ENCODE measurements at regions not wholly inside any gene's neighbourhood (a gene's known extent, or its start where the extent isn't known, plus 50 kb on each side); places are given as distances from the start of the nearest gene placed in this dataset.

- no peak overlapping the region for H2AFZ ChIP-seq (replicated peaks; ENCODE audit: low read length, poor library complexity)
- H3K14ac ChIP-seq (replicated peaks; ENCODE audit: low read depth, low read length): no peak overlapping the region
- no peak overlapping the region for H2AK5ac ChIP-seq (ENCODE audit: low read depth, low read length)
- in situ Hi-C loops (cut with MboI; ENCODE audit: low sequenced_read_pairs) (loop anchor here (25.0 kb wide), 1 partner anchor 657 kb away; no protein-coding TSS in a partner anchor), dilution Hi-C loops (cut with HindIII; ENCODE audit: low sequenced_read_pairs, unreplicated experiment) (no loop called here), intact Hi-C loops (cut with micrococcal nuclease) (no loop called here)
- H2BK15ac ChIP-seq (ENCODE audit: low read depth, low read length): no peak overlapping the region
- H3K9me1 ChIP-seq (ENCODE audit: insufficient read depth, low read length): no peaks in the 10 kb centered on the region
- TF ChIP-seq RAD21 (IDR thresholded peaks at IDR 0.05; ENCODE audit: low read length) (no peak), ELK1 (IDR thresholded peaks at IDR 0.05; ENCODE audit: borderline replicate concordance, low read depth, low read length) (no peak), MAFK (IDR thresholded peaks at IDR 0.05; ENCODE audit: low read depth, low read length) (no peak), POLR2A (IDR thresholded peaks at IDR 0.05; ENCODE audit: low read depth, low read length) (no peak), RFX5 (IDR thresholded peaks at IDR 0.05; ENCODE audit: low read depth, low read length) (no peak), MAZ (IDR thresholded peaks at IDR 0.05; ENCODE audit: borderline replicate concordance, low read depth, low read length) (no peak), BHLHE40 (IDR thresholded peaks at IDR 0.05; ENCODE audit: low read depth, low read length) (no peak), RCOR1 (IDR thresholded peaks at IDR 0.05; ENCODE audit: insufficient replicate concordance, low read length) (no peak), NFE2L2 (IDR thresholded peaks at IDR 0.05; ENCODE audit: low read depth, low read length) (no peak), CEBPB (IDR thresholded peaks at IDR 0.05; ENCODE audit: low read depth, low read length) (no peak), CHD1 (IDR thresholded peaks at IDR 0.05; ENCODE audit: low read depth, low read length) (no peak), FOS (IDR thresholded peaks at IDR 0.05; ENCODE audit: low read depth, low read length) (no peak), MXI1 (IDR thresholded peaks at IDR 0.05; ENCODE audit: borderline replicate concordance, low read depth, low read length) (no peak)
- TF ChIP-seq, protein P1, sequence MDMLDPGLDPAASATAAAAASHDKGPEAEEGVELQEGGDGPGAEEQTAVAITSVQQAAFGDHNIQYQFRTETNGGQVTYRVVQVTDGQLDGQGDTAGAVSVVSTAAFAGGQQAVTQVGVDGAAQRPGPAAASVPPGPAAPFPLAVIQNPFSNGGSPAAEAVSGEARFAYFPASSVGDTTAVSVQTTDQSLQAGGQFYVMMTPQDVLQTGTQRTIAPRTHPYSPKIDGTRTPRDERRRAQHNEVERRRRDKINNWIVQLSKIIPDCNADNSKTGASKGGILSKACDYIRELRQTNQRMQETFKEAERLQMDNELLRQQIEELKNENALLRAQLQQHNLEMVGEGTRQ (IDR thresholded peaks at IDR 0.05; ENCODE audit: low read depth, low read length): no peak
- TF ChIP-seq, protein P2, sequence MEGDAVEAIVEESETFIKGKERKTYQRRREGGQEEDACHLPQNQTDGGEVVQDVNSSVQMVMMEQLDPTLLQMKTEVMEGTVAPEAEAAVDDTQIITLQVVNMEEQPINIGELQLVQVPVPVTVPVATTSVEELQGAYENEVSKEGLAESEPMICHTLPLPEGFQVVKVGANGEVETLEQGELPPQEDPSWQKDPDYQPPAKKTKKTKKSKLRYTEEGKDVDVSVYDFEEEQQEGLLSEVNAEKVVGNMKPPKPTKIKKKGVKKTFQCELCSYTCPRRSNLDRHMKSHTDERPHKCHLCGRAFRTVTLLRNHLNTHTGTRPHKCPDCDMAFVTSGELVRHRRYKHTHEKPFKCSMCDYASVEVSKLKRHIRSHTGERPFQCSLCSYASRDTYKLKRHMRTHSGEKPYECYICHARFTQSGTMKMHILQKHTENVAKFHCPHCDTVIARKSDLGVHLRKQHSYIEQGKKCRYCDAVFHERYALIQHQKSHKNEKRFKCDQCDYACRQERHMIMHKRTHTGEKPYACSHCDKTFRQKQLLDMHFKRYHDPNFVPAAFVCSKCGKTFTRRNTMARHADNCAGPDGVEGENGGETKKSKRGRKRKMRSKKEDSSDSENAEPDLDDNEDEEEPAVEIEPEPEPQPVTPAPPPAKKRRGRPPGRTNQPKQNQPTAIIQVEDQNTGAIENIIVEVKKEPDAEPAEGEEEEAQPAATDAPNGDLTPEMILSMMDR (conservative IDR thresholded peaks at IDR 0.05; ENCODE audit: low read depth, low read length): no peak
- H3K4me1 ChIP-seq (ENCODE audit: control insufficient read depth, insufficient read depth, low read length): peaks cover 2% of the 10 kb centered on the region
- BruUV-seq (replicated peaks): no TSS peak
- H2AK9ac ChIP-seq (replicated peaks; ENCODE audit: low read depth, low read length, poor library complexity): no peak overlapping the region
- H3K27ac ChIP-seq (ENCODE audit: insufficient read depth, low read length): no peak overlapping the region
- POLR2A ChIA-PET (ENCODE audit: unreplicated experiment): no interaction called here
- H3K4ac ChIP-seq (ENCODE audit: low read depth, low read length): no peak overlapping the region
- no CpG with 5 or more reads among the region's 6 CpGs for WGBS, 2 experiments (ENCODE audit: extremely low coverage in 2 of 2, insufficient read length in 1 of 2)
- no peak overlapping the region for H4K5ac ChIP-seq (ENCODE audit: low read depth, low read length)
- no peaks in the 10 kb centered on the region for H3K27me3 ChIP-seq (ENCODE audit: control insufficient read depth, insufficient read depth, low read length)
- ATAC-seq (ENCODE audit: low read depth) (no peak), DNase-seq (no peak)
- H3K56ac ChIP-seq (ENCODE audit: extremely low read depth, insufficient read depth, low read length): no peak overlapping the region
- no peak overlapping the region for H4K91ac ChIP-seq (ENCODE audit: insufficient read depth, low read depth, low read length)
- H3K9ac ChIP-seq (ENCODE audit: low read depth, low read length): no peak overlapping the region
- no peak overlapping the region for H3K23ac ChIP-seq (ENCODE audit: low read depth, low read length)
- H3K4me3 ChIP-seq (ENCODE audit: insufficient read depth, low read depth, low read length): no peak overlapping the region
- no peaks in the 10 kb centered on the region for H3K36me3 ChIP-seq (ENCODE audit: control insufficient read depth, insufficient read depth, low read length)
- peaks cover 2% of the 10 kb centered on the region for H3K9me3 ChIP-seq (ENCODE audit: control insufficient read depth, insufficient read depth, low read length)
- H2BK5ac ChIP-seq (ENCODE audit: low read depth, low read length, poor library complexity, severe bottlenecking): no peak overlapping the region
- no peak overlapping the region for H3K18ac ChIP-seq (ENCODE audit: low read depth, low read length)
- H4K8ac ChIP-seq (ENCODE audit: low read depth in 2 of 2, low read length in 2 of 2): no peak overlapping the region
- H2BK20ac ChIP-seq (ENCODE audit: low read depth, low read length): 0 out of 2 replicates have a peak overlapping the region, but pooled peaks have one; percentile 14
- CTCF ChIA-PET: no interaction called here
- H4K20me1 ChIP-seq (ENCODE audit: insufficient read depth, low read length): no peaks in the 10 kb centered on the region
- no peak overlapping the region for H2BK120ac ChIP-seq (ENCODE audit: low read depth, low read length)
- no peaks in the 10 kb centered on the region for H3K79me1 ChIP-seq (ENCODE audit: low read depth in 1 of 2, low read length in 2 of 2)
- no peak overlapping the region for H3K4me2 ChIP-seq (ENCODE audit: low read depth, low read length)
Measured at GRCh38 chr9:69955536-69956355, 87.9 kb upstream of the MAMDC2 start.
